ENCODE measurements at regions not wholly inside any gene's neighbourhood (a gene's known extent, or its start where the extent isn't known, plus 50 kb on each side); places are given as distances from the start of the nearest gene placed in this dataset.

DNA sequence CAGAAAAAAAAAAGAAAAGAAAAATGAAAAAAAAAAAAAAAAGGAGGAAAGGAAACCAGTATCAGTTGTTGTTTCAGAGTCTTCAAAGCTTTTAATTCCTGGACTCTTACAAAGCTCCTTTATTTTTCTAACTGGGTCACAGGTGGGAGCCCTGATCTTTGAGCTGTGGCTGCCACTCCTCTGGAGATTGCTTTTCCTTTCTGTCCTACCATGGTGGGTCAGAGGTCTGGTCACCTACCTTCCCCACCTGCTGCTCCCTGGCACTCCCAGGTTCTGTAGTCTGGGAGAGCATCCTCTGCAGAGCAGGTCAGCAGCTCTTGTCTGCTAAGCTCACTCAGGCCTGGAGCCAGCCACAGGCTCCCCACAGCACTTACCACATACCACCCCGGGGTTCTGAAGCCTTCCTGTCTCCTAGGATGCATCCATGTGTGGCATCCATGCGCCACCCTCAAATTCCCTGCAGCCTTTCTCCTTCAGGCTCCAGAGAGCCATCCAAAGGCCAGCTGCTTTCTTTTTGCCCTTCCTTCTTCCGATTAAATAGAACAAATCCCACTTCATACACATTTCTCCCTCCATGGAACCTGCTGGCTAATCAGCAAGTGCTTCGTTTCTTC is 73.2 kb upstream of the TPK1 start:
- no peak for DNase-seq (ENCODE audit: low spot score)
- intact Hi-C loops (cut with DNase I): no loop called here

DNA sequence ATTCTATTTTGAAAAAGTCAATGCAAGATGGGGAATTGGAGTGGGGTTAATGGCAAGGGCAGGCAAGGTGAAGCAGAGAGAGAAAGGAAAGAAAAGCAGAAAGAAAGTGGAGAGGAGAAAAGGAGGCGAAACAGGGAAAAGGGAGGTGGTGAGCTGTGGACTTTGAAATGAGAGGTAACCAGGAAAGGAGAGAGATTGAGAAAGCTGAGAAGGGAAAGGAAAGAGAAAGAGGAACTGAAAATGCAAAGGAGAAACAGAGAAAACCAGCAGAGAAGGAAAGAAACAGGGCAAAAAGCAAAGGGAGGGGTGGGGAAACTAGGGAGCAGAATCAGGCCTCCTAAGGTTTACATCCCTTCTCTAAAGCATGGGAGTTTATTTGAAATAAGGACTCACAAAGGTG is 72.5 kb upstream of the TPK1 start:
- no peak for DNase-seq (ENCODE audit: low spot score)
- intact Hi-C loops (cut with DNase I): no loop called here

DNA sequence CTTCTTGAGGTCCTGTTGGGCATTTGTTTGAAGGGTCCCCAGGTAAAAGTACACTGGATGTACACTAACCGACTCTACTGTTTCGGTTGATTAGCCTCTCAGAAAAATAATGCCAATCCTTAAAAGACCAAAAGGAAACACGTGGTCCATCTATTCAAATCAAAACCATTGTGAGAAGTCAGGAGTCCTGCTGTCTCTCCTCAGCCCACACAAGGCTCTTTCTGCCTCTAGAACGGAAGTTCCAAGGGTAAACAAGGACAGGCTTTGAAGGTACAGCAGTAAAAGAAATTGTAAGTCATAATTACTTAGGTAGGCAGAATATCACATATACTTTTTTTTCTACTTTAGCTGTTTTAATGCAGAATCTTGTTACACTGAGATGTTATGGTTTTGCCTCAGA is 71.7 kb upstream of the TPK1 start:
- intact Hi-C loops (cut with DNase I): no loop called here
- DNase-seq (ENCODE audit: low spot score): no peak

DNA sequence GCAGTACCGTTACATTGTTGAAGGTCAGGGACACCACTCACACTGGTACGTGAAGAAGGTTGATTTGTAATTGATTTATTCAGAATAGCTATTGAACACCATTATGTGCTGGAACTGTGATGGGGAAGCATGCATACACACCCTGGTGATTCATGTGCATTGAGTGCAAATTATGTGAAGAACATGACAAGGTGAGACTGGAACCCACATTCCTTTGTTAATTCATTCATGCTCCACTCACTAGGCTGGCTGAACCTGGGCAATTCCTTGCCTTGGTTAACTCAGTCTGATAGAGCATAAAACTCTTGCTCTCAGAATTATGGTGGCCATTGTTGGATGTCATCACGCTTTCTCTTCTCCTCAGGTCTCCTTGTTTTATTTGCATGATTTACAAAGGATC is 67.3 kb upstream of the TPK1 start:
- no peak for DNase-seq (ENCODE audit: low spot score)
- intact Hi-C loops (cut with DNase I): no loop called here

DNA sequence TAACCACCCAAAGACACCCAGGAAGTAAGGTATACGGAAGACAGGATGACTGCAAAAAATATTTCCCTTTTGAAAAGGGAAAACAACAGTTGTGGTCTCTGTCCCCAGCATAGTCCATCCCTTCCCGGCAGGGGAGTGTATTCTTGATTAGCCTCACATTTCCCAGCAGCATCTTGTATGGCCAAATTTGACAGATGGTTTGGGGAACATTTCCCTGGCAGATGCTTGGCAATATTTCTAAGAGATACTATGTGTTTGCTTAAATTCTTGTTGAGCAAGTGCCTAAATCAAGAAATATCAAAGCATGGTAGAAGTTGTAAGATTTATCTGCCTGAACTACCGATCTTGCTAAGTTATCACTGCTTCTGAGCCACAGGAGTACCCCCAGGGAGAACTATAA is 56.9 kb upstream of the TPK1 start:
- intact Hi-C loops (cut with DNase I): no loop called here
- DNase-seq (ENCODE audit: low spot score): no peak
